8988T (cell line): ENCODE measurements at regions not wholly inside any gene's neighbourhood (a gene's known extent, or its start where the extent isn't known, plus 50 kb on each side); places are given as distances from the start of the nearest gene placed in this dataset.

Source experiments
- DNase-seq: peaks from one replicate; pipeline ENCODE4 v3.0.0; 2011

DNA sequence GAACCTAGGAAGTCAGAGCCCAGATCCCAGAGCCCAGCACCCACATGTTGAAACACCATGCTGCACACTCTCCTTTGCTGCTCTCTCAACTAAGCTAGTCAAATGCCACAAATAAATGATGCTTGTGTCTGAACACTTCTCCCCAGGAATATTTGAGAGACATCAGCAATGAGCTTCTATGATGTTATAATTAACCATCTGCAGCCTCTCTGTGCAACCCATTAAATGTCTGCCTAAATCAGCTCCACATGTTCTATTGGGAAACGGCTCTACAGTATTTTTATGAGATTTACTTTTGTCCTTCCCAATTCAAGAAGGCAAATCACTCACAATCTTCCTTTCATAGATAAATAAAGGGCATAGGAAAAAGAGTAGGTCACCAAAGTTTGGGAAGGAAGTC, 266.8 kb upstream of the PARD3B start:
- DNase-seq = no peak

DNA sequence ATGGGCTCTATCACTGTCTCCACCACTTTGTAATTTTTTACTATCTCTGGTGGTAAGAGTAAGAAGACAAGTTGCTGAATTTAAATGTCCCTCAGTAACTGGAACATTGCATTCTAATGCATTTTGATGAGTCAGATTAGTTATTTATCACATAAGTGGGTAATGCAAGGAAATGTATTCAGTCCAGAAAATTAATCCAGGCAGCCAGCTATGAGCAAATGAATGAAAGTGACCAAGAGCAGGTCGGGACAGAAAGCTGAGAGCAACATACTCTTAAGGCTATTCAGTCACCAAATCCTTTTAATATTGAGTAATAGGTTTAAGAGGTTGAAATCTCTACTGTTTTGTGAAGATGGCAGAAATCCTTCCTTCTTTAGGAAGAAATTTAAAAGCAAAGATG, 265.5 kb upstream of the PARD3B start:
- no peak for DNase-seq

DNA sequence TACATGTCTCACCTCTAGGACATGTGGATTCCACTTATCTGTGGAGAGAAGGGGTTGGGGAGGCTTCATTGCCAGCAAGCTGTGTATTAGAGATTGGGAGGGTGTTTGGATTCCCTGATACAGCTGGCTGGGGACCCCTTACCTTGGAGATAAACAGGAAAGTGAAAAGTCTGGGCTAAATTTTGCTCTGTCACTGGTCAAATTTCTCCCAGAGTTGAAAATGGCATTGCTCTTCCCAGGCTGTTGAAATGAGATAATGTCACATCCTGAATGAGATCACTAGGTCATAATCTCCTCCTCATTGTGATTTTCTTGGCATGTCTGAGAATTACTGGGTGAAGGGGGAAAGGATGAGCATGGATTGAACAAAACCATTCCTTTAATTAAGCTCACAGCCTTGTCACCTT, 265.0 kb upstream of the PARD3B start:
- DNase-seq = no peak

DNA sequence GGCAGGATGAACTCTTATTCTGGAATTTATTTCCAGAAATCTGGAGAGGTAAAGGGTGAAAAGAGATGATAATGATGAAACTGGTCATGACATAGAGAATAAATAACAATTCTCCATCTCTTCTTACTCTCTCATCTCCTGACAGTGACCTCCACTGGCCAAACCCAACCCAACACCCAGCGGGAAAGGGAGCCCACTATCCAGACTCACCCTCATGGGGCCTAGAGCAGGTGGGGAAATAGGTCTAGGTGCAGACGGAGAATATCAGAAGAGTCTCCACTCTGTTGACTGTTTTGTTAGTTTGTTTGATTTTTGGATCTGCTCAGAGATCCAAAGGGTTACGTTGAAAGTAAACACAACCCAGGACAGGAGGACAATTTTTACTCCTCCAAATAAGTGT, 263.2 kb upstream of the PARD3B start:
- DNase-seq = no peak

DNA sequence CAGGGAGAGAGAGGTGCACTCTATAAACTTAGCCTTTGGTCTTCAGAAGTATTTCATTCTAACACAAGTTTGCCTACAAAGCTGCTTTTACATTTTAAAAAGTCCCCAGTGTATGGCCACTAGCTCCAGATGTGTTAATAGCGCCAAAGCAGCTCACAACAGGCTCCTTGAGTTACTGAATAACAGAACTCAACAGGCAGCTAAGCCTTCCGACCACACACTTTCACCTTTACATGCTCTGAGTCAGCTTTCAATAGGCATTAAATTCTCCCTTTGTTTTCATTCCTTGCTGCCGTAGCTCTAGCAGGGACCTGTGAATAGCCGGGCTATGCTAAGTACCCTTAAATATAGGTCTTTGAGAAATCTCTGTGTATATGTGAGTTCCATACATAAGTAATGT, 262.8 kb upstream of the PARD3B start:
- no peak for DNase-seq

DNA sequence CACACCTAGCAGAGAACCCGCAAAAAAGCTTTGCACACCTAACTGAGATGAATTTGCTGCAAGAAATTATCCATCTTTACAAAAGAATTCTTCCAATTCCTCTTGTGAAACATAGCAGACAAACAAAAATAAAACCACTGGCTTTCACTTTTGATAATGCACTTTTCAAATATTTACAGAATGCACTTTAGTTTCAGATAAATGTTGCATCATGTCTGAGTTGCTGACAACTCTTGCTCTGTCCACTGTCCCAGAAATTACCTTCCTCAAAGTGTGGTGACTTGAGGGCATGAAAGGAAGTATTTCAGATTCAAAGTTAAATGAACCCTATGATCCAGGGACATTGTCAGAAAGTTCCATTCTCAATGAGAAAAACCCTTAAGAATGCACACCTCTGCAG, 256.2 kb upstream of the PARD3B start:
- no peak for DNase-seq

DNA sequence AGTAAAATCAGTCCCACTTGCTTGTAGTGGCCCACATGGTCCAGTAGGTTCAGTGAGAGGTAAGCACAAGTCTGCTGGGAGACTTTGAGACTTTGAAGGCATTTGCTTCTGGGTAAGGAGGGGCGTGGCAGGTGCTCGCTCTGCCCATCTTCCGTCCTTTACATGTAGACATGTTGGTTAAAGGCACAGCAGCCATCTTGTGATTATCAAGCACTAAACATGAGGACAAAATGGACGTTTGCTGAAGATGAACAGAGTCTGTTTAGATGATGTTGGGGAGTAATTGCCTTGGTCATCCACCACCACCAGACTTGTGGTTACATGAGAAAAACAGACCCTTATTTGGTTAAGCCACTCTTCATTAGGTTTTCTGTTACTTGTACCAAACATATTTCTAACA, 252.8 kb upstream of the PARD3B start:
- DNase-seq = no peak

DNA sequence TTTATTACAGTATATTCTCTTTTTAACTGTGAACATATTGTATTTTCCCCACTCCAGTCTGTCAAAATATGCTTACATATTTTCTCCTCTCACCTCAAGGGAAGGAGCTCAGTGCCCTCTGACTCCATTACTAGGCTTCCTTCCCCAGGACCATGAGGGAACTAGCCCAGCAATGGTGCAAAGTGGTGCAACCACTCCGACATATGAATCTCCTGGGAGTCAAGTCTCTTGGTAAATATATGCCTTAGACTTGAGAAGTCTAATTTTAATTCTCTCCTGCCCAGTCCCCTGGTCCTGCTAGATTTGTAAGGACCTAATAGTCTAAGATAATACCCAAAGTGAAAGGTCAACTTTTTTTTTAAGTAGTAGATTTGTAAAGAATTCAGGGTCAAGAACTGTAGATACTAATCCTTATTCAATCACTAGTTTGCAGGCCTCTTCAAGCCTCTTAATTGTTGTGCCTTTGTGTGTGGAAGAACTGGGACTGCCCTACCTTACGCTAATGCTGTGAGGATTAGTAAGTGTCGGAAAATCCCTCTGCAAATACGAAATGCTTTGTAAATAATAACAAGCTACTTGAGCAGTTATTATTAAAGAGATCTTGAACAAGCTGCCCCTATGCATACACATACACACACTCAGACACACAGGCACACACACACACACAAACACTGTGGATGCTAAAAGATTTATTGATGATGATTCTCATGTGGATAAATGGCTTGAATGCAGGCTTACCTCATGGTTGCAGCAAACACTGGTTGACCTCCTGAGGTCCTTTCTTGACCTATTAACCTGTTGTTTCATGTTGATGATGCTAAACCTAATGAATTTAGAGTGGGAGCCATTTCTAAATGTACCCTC, 251.2 kb upstream of the PARD3B start:
- no peak for DNase-seq

DNA sequence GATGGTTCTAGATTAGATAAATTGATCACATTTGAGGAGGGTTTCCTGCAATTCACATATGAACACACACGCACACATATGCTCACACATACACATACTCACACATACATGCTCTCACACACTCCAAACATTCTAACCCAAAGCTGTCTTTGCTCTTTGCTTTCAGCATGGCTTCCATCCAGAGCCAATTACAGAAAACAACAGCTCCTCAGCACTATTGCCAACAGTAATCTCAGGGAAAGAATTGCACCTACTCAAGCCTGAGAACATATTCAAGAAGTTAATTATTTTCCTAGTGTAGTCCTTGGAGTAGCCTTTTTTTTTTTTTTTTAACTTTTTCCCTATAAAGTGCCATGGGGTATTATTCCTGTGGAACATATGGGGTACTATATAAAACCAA, 246.9 kb upstream of the PARD3B start:
- no peak for DNase-seq

DNA sequence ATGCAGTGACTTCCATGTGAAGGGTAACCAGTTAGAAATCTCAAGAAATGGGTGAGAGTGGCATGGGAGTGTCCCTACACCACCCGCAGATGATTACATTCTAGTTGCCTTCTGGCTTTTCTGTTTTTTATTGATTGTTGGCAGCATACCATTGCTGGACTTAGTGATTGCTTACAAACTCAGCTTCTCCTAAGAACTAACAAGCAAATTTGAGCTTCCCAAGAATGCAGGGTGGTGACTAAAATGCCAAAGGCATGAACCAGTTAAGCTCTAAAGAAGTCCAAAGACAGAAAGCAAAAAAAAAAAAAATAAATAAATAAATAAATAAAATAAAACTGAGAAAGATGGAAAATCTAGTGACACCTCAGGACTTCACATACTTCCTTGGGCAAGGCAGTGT, 245.5 kb upstream of the PARD3B start:
- no peak for DNase-seq

DNA sequence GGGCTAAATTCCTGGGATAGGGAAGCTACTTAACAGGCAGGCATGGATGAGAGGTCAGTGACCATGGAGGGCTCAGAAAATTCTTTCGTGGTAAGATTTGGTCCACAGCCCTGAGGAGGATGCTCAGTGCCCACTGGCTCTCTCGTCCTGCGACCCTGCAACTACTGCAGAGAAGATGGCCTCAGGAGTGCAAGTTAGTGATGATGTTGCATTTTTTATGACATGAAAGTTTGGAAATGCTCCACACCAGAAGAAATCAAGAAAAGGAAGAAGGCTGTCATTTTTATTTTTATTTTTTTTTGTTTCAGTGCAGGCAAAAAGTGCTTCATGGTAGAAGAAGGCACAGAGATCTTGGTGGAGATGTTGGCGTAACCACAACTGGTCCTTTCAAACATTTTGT, 238.6 kb upstream of the PARD3B start:
- DNase-seq = no peak

DNA sequence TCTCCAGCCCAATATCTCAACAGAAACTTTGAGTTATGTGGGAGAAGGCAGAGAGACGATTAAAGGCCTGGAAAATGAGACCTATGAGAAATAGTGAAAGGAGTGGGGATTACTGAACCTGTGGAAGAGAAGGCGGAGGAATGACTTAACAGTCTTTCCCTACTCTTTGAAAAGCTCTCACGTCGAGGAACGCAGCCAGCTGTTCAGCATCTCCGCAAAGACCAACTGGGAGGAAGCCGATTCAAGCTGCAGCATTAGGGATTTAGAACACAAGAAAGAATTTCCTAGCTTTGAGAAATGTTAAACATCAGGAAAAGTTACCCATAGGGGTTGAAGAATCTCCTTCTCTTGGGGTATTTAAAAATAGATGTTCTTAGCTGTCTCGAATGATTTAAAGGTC, 233.2 kb upstream of the PARD3B start:
- no peak for DNase-seq

DNA sequence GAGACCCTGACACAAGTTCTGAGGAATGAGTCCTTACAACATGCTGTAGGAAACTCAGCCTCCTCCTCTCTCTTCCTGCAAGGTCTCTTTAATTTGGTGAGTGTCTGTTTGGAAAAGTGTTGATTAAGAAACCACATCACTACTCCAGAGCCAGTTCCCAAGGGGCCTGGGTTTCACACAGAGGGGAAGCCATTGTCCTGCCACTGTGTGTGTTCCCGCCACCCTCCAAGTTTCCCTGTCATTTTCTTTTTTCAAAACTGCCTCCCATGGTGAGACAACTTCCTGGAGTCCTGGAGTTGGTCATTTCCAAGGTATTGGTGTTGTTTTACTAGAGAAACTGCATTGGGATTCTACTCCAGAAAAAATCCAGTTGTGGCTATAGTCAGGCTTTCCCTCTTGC, 232.0 kb upstream of the PARD3B start:
- no peak for DNase-seq

DNA sequence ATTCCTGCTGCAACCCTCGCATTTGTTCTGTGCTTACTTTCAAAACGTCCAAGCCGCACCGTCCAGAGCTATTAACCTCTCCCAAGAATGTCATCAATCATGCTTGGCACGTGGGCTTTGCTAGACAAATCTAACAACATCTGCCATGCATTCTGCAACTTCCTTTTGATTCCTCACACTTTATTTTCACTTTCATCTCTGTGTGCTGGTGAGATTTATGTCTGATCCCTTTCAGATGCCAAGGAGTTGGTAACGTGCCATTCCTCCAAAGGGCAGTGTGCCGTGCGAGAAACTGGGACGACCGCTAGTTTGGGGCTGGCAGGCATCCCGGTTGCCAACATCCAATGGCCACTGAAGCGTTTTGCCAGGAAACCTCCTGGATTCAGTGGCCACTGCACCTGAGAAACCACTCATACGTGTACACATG, 230.0 kb upstream of the PARD3B start:
- no peak for DNase-seq

DNA sequence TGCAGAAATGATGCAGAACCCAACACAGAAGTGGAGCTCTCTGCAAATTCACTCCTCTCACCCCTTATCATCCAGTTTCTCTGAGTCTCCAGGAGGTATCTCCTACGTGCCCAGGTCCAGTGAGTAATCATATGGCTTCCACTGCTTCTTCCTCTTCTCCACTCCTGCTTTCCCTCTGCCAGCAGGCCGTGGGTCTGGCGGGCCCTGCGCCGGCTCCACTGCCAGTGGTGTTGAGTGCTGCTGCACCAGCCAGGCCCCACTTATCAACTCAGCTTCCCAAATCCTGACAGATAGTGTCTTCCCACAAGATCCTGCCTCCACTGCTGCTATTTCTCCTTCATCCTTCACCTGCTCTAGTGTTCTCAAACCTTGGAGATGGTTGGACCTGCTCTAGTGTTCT, 227.6 kb upstream of the PARD3B start:
- DNase-seq = no peak

DNA sequence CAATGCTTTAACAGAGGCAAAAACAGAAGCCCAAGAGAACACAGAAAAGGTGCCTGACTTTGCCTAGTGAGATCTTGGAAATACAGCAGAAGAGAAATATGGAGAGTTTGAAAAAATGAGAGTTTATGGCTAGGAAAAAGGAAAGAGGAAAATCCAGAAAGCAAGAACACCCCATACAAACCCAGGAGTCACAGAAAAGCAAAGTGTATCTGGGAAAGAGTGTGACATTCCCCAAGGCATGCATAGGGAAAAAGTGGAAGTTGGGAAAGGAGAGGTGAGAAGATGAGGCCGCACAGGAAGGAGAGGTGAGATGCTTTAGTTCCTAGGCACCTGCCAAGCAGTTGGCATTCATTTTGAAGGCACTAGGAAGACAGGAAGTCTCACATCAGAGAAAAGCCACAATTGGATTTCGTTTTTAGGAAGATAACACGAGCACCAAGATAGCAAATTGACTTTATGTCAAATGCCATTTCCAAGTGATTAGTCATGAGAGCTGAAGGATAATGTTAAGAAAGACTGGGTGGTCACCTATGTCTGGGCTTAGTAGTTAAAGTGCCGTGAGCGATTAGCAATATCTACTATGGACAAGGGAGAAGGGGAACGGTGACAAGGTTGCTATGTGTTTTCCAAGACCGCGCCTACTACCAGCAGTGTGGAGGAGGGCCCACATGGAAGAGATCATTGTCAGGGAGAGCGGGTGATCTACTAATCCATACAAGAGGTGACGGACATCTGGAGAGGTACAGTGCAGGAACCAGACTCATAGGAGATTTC, 224.1 kb upstream of the PARD3B start:
- no peak for DNase-seq

DNA sequence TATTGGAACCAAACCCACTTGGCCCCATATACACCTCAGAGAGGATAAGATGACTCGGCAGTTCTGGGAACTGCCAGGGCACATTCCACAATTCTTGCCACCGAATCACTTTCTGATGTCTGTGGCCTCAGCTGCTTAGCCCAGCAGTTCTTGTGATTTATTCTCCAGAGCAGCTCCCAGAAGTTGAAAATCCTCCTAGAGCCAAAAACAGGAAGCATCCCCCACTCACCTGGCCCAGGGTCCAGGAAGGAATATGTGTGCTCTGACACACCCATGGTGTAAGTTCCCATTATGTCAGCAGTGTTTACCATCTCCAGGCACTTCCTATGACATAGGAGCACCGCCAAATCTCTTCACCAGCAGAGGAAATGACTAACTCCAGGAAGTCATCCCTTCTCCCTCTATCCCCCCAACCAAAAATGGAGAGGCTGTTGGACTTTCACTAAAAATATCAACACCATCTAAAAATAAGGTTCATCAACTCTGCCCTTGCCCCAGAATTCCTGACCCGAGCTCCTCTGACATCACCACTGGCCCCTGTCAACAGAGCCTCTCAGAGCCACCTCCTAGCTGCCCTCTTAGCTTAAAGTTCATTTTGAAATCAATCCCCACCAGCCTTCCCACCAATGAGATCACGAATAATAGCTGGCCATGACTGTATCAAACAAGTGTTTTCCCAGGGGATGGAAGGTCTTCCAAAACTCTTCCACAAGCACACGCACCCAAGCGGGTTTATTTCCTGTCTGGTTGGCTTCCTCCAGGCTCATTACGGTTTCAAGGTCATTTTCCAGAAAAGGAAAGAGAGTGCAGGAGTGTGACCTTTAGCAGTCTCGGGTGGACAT, 223.1 kb upstream of the PARD3B start:
- no peak for DNase-seq

DNA sequence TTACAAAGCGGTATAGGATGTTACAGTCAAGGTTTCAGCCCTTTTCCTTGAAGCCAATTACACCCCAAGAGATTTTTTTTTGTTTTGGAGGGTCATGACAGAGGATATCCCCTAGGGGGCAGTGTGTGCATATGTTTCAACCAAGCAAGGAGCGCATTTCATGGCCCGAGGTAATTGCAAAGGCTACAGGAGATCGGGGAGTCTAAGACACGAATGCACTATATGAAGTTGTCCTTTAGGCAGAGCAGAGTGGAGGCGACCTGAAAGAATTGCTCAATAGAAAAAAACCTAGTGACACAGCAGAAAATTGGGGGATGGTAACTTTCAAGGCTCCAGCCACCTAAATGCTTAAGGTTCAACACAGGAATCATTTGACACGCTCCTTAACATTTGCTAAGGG, 219.8 kb upstream of the PARD3B start:
- DNase-seq = no peak

DNA sequence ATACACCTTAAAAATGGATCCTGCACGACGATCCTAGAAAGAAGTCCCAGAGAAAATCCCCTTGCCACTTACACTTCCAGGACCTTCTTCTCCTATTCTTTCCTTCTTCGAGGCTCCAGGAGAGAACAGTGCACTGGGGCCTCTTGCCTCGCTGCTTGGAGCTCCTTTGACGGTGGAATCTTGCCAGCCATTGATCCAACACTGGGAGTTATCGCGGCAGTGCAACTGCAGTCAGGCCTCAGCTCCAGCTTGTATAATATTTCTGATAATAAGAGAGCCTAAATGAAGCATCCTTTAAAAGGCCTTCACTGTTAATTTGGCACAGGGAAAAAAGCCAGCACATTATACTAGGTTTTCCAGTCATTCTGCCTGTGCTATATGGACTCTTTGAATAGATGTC, 216.9 kb upstream of the PARD3B start:
- DNase-seq = no peak

DNA sequence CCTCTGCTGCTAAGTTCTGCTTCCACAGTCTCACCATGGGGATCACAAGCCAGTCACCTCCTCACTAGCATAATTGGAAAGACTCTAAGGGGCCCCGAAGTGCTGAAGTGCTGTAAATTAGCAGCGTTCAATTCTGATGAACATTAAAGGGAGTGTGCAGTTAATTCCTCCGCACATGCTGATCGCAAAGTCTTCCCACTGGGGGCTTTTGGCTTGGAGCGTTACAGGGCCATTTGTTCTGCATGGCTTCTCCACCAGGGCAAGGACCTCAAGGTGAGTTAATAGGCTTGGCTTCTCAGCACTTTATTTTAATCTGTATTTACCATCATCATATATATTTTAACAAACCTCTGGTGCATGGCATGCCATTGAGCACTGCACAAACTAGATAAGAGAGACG, 216.3 kb upstream of the PARD3B start:
- no peak for DNase-seq

DNA sequence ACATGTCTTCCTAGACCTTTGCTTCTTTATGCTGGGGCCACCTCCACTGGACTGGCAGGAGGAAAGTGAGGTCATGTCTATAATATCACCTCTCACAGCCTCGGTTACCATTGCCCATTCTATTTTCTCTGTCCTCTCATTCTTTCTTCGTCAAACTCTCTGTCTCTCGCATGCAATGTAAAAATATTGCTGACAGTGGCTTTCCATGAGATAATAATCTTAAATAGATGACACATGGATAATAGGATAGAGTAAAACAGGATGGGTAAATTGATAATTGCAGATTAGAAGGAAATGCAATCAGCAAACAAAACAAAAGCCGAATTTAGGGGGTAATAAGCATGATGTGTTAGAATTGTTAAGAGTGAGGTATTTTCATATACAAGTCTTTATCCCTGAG, 215.7 kb upstream of the PARD3B start:
- no peak for DNase-seq

DNA sequence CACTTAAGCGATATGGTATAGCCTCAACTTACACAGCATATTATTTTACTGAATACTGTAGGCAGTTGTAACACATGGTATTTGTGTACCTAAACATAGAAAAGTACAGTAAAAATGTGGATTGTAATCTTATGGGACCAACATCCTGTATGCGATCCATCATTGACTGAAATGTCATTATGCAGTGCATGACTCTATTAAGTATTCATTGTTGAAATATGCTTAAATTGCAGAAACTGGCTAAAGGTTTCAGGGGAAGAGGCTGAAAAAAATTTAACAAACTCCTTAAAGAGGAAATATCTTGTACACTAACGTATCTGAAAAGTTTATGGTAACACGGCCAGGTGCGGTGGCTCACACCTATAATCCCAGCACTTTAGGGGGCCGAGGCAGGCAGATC, 214.1 kb upstream of the PARD3B start:
- DNase-seq = no peak

DNA sequence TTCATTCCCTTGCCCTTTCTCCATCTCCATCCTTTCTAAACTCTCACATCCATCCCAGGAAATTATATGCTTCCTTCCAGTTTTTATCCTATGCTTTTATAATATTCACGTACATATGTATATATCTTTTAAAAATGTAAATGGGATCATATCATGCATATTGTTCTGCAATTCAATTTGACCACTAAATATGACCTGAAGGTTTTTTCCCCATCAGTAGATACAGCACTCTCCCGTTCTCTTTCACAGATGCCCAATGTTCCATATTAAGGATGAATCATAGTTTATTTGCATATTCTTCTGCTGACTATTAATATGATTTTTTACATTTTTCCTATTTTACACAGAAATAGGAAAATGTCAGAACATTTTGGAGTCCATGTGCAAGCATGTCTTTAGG, 213.3 kb upstream of the PARD3B start:
- DNase-seq = no peak

DNA sequence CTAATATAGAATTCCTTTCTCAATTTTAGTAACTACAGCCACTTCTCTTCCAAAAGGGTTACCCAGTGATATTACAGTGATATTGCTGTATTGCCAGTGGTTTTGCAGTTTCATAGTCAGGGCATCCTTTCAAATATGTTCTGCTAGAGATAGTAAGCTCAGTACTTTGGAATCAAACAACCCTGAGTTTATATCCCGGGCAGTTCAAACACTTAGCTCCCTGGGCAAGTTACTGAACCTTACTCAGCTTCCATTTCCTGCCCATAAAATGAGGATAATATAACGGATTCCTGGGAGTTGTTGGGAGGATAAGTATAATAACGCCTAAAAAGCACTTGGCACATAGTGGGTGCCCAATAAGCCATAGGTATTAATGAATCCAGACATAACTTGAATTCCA, 212.6 kb upstream of the PARD3B start:
- no peak for DNase-seq
